Amygdala (tissue), 56 donors: ENCODE measurements at regions not wholly inside any gene's neighbourhood (a gene's known extent, or its start where the extent isn't known, plus 50 kb on each side); places are given as distances from the start of the nearest gene placed in this dataset.

Experiments
- DNase-seq, 56 donors: peaks; one replicate each; lab custom pipeline; 2025; lab: John Stamatoyannopoulos, UW

GRCh38 chr1:5559078-5559477 is 433.1 kb downstream of the NPHP4 start:
- no peak for DNase-seq

DNA sequence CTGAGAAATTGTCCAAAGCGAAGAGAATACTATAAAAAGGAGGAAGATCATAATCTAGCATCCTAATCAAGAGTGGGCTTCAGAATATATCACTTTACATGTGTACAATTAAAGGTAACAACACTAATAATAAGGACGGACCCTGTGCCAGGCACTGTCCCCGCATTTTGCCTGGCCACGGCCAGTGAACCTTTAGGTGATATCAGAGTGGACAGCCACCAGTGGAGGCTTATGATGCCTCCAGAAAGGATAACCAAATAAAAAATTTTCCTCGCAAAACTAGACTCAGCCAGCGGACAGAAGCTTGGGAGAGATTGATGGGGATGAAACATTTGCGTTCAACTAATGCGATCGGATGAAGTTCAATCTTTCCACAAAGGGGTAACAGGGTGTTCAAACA is 436.4 kb downstream of the NPHP4 start:
- DNase-seq, result no peak

GRCh38 chr1:5554784-5555183 is 437.4 kb downstream of the NPHP4 start:
- DNase-seq, result no peak

GRCh38 chr1:5554111-5554510 is 438.1 kb downstream of the NPHP4 start:
- no peak for DNase-seq

- no peak for DNase-seq
Observed at GRCh38 chr1:5552787-5553484, 439.3 kb downstream of the NPHP4 start.

DNA sequence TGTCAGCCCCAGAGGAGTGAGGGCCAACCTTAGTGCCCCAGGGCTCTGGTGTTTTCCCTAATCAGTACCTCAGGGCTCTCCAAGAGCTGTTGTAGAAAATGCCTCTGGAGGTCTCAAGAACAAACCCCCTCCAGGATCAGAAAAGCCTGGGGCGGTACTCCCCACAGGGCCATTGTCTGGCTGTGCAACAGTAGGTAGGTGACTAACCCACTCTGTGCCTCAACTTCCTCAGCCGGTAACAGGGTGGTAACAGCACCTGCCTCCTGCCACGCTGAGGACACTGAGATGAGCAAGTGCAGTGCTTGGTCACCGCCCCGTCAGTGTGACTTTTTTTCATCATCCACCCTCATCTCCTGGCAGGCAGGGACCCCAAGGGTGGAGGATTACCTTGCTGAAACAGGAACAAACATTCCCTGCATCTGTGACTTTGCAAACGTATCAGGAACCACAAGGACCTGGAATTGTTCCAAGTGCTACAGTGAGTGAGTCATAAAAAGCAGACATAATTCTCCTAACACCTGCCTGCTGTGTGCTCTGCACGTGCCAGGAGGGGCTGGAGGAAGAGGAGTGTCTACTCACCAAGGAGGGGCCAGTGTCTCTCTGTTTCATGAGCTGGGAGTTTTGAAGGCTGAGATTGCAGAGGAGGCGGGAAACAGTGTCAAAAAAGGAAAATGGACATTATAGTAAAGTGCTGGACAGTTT is 440.8 kb downstream of the NPHP4 start:
- peak in 1 of 56 donors; percentile 2 for DNase-seq

- DNase-seq, result no peak
Observed at GRCh38 chr1:5548266-5548665, 444.0 kb downstream of the NPHP4 start.

DNA sequence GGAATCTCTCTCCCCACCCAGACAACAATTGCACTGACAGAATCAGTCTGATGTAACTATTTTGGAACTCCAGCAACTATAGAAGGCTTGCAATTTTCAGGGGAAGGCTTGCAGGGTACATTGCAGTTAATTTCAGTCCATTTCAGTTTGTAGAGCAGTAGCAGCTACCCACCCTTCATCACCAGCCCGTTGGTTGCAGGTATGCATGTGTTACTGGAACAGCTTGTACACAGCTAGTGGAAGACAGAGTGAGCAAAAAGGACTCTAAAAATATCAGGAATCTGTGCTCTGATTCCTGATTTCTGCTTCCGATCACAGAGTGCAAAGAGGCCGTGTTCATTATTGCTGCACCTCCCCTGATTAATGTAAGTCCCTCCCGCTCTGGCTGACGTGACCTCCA is 449.0 kb downstream of the NPHP4 start:
- no peak for DNase-seq

- no peak for DNase-seq
Observed at GRCh38 chr1:5532811-5533210, 459.4 kb downstream of the NPHP4 start.

- no peak for DNase-seq
Observed at GRCh38 chr1:5526822-5527551, 465.2 kb downstream of the NPHP4 start.

GRCh38 chr1:5526385-5526750 is 465.9 kb downstream of the NPHP4 start:
- DNase-seq, result no peak

DNA sequence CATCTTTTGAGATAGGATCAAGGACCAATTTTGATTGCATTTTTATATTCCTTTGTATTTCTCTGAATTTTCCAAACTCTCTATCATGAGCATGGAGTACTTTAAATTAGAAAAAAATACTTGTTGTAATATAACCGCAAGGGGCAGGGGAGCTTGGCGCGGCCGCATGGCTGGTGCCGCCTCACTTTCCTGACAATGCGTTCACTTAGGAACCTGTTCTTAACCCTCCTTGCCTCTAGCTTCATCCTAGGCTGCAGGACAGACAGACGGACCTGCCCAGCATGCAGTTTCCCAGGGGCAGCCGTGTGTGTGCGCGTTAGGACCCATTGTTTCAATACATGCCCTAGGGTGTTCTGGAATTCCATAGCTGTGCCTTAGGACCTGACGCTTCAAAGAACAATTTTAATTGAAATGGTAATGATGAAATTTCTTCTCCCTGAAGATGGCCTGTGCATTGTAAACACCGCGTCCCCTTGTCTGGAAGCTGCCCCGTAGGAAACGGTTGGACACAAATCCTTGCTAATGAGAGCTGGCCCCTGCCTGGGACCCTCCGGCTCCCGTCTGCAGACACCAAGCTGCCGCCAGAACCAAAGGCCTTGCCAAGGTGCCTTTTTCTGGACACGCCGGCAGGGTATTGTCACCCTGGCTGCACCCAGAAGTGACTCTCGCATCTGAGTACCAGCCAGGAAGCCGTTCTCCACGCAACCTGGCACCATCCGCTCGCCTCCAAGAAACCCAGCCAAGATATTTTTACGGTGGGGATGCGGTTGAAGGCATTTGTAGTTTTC is 466.4 kb downstream of the NPHP4 start:
- DNase-seq, result no peak

DNA sequence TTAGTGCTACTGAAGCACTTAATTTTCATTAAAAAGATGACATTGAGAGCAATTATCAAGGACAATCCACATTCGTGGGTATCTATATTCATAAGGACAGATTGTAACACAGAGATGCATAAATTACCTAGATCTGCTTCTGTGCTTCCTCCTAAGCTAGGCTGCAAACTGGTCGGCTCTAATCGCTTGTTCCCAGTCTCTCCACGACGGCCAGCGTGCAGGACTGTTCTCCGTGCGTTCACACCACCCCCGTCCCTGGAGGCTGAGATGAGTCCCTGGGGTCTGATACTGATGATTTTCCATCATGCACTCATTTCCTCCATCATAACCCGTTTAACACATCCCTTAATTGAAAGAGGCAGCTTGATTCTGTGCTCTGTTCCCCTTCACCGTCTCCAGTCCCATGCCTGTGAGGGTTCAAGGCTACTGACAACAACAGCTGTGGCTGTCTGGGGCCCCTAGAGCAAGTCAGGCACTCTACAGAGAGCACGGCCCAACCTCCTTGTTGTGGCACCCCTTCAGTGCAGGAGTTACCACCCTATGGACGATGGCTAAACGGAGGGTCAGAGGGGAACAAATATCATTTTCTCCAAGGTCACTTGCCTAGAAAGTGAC is 469.6 kb downstream of the NPHP4 start:
- DNase-seq, result no peak

GRCh38 chr1:5519366-5520135 is 472.7 kb downstream of the NPHP4 start:
- no peak for DNase-seq

DNA sequence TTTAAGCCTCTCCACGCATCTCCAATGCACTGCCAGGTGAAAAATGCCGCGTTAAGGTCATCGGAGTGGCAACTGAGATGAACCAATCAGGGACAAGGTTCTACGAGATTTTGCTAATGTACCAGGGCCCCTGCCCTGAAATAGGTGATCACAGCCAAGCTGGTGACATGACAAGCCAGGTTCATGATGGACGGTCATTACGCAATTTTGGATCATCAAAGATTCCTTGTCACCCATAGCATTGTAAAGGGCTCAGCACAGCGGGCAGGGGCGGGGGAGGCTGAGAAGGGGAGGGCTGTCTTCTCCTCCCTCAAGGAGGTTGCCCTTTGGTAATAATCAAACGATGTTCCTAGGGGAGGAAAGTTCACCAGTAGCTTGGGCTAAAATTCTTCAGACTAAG is 475.5 kb downstream of the NPHP4 start:
- no peak for DNase-seq

DNA sequence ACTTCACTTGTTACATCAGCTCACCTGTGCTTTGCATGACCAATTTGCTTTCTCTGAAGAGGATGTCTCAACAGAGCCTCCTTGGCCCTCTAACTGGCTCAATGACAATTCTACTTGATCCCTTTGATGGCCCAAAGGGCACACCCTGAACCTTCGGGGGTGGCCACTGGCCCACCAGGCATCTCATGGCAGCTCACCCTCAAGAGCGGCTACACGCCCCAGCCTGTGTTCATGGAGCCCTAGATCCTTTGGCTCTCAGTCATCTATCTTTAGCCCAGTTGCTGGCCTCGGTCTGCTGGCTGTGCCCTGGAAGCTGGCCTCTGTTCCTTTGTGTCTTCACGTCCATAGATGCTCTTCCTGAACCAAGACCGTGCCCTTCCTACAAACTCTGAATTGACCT is 476.7 kb downstream of the NPHP4 start:
- DNase-seq, result no peak

GRCh38 chr1:5514527-5515183 is 477.6 kb downstream of the NPHP4 start:
- DNase-seq, result peak in 36 of 56 donors; percentile 11 to 83 (median 42)

- no peak for DNase-seq
Observed at GRCh38 chr1:5513846-5514526, 478.2 kb downstream of the NPHP4 start.

DNA sequence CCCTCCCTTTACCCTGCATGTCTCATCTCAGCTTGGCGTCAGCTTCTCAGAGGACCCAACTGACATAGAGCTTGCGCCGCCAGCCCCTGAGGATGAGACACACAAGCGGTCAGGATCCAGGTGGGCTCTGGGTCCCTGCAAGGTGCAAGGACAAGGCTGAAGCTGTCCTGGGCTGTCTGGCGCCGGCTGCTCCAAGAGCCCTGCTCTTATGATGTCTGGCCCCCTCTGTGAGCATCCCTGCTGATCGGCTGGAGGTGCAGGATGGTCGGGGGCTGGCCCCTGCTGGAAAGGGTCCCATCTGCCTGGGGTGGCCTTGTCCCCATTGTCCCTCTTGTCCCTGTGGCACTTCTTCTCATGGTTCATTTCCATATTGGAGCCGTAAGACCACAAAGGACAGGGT is 479.0 kb downstream of the NPHP4 start:
- no peak for DNase-seq
